GM23338 (cell line): ENCODE measurements at regions not wholly inside any gene's neighbourhood (a gene's known extent, or its start where the extent isn't known, plus 50 kb on each side); places are given as distances from the start of the nearest gene placed in this dataset.
A peak's percentile ranks its signal among the peaks of the same experiment; 100 is the strongest.

Experiments used
- ATAC-seq: fragments of 200-7000 bp; cut with Tn5 transposase; 3 replicates; pipeline ENCODE4 v1.9.1; 2020
- DNase-seq: peaks from one replicate; pipeline ENCODE4 v3.0.0-alpha.2; 2015; ENCODE audit warnings: low spot score
- H2AFZ ChIP-seq: fragments of 200-600 bp; sonication (generic); 2 replicates; pipeline ENCODE4 v1.8.0; 2016; ENCODE audit warnings: antibody characterized with exemption, mild to moderate bottlenecking, moderate library complexity
- H3F3A ChIP-seq: fragments of 200-600 bp; sonication (generic); replicated peaks from 2 replicates; pipeline ENCODE4 v1.8.0; 2017; ENCODE audit warnings: antibody characterized with exemption, mixed run types, low read depth
- H3K27ac ChIP-seq: fragments of 200-600 bp; sonication (generic); 2 replicates; pipeline ENCODE4 v1.6.1; 2016; ENCODE audit warnings: low read depth
- H3K27me3 ChIP-seq: fragments of 200-600 bp; sonication (generic); 2 replicates; pipeline ENCODE4 v1.8.0; 2016; ENCODE audit warnings: mild to moderate bottlenecking, mixed run types, moderate library complexity; ENCODE audit not compliant: insufficient read depth
- H3K36me3 ChIP-seq: fragments of 200-600 bp; sonication (generic); 2 replicates; pipeline ENCODE4 v1.8.0; 2016; ENCODE audit warnings: mild to moderate bottlenecking; ENCODE audit not compliant: insufficient read depth
- H3K4me1 ChIP-seq: fragments of 200-600 bp; sonication (generic); 2 replicates; pipeline ENCODE4 v1.8.0; 2016; ENCODE audit warnings: mild to moderate bottlenecking, moderate library complexity; ENCODE audit not compliant: insufficient read depth
- H3K4me2 ChIP-seq: fragments of 200-600 bp; sonication (generic); 2 replicates; pipeline ENCODE4 v1.7.1; 2017; ENCODE audit warnings: mixed run types
- H3K4me3 ChIP-seq: fragments of 200-600 bp; sonication (generic); 2 replicates; pipeline ENCODE4 v1.6.1; 2016; ENCODE audit warnings: mixed run types
- H3K79me2 ChIP-seq: fragments of 200-600 bp; sonication (generic); replicated peaks from 2 replicates; pipeline ENCODE4 v1.8.0; 2017; ENCODE audit warnings: mild to moderate bottlenecking; ENCODE audit not compliant: insufficient read depth
- H3K9me2 ChIP-seq: fragments of 200-600 bp; sonication (generic); 2 replicates; pipeline ENCODE4 v1.8.0; 2017; ENCODE audit not compliant: insufficient read depth
- H4K20me1 ChIP-seq: fragments of 200-600 bp; sonication (generic); replicated peaks from 2 replicates; pipeline ENCODE4 v1.8.0; 2017; ENCODE audit warnings: mild to moderate bottlenecking; ENCODE audit not compliant: insufficient read depth
- H3K27ac Mint-ChIP-seq: 2 replicates; pipeline ENCODE4 v1.8.0; 2020; ENCODE audit warnings: inconsistent platforms, mild to moderate bottlenecking, moderate library complexity, mixed read lengths
- H3K27me3 Mint-ChIP-seq: 3 replicates; pipeline ENCODE4 v1.8.0; 2022; ENCODE audit warnings: low read depth, mild to moderate bottlenecking, moderate library complexity, mixed read lengths, inconsistent platforms; ENCODE audit not compliant: insufficient read depth, poor library complexity
- H3K36me3 Mint-ChIP-seq: 3 replicates; pipeline ENCODE4 v1.8.0; 2021; ENCODE audit warnings: low read depth, mild to moderate bottlenecking, inconsistent platforms, moderate library complexity, mixed read lengths
- H3K4me1 Mint-ChIP-seq: 3 replicates; pipeline ENCODE4 v1.8.0; 2020; ENCODE audit warnings: mild to moderate bottlenecking, inconsistent platforms, mixed read lengths
- H3K4me3 Mint-ChIP-seq: 3 replicates; pipeline ENCODE4 v1.8.0; 2021; ENCODE audit warnings: moderate library complexity, mild to moderate bottlenecking, inconsistent platforms, mixed read lengths
- H3K9me3 Mint-ChIP-seq: 3 replicates; pipeline ENCODE4 v1.8.0; 2020; ENCODE audit warnings: moderate library complexity, mild to moderate bottlenecking, inconsistent platforms, mixed read lengths
- CREB1 ChIP-seq: fragments of 250-450 bp; sonication (Bioruptor Pico); IDR thresholded peaks from 2 replicates; pipeline ENCODE4 v1.5.0; 2020; ENCODE audit warnings: low read depth, mild to moderate bottlenecking, moderate library complexity
- CTCF ChIP-seq, 2 experiments: fragments of 200-600 bp in 1 of 2; sonication (generic) in 1 of 2; conservative IDR thresholded peaks; 2 replicates each; pipeline versions ENCODE4 v1.5.1 to v1.6.1; 2016 to 2017; ENCODE audit warnings: antibody characterized with exemption in 2 of 2, low read depth in 2 of 2, mild to moderate bottlenecking in 2 of 2, moderate library complexity in 1 of 2
- ETS1 ChIP-seq: IDR thresholded peaks from 2 replicates; pipeline ENCODE4 v1.6.1; 2016; ENCODE audit warnings: antibody characterized with exemption
- EZH2 ChIP-seq: fragments of 200-600 bp; sonication (generic); IDR thresholded peaks from one replicate; pipeline ENCODE4 v1.8.0; 2017; ENCODE audit warnings: antibody characterized with exemption, mild to moderate bottlenecking, low read depth; ENCODE audit not compliant: unreplicated experiment
- EZH2phosphoT487 ChIP-seq: fragments of 200-600 bp; sonication (generic); IDR thresholded peaks from one replicate; pipeline ENCODE4 v1.8.1; 2018; ENCODE audit warnings: antibody characterized with exemption; ENCODE audit not compliant: unreplicated experiment
- JUNB ChIP-seq: IDR thresholded peaks from one replicate; pipeline ENCODE4 v1.6.1; 2016; ENCODE audit warnings: antibody characterized with exemption; ENCODE audit not compliant: unreplicated experiment
- NANOG ChIP-seq: IDR thresholded peaks from 2 replicates; pipeline ENCODE4 v1.6.1; 2016; ENCODE audit warnings: antibody characterized with exemption, borderline replicate concordance
- POLR2AphosphoS5 ChIP-seq: IDR thresholded peaks from 2 replicates; pipeline ENCODE4 v1.6.1; 2016; ENCODE audit warnings: antibody characterized with exemption, low read depth
- REST ChIP-seq: IDR thresholded peaks from one replicate; pipeline ENCODE4 v1.6.1; 2018; ENCODE audit warnings: antibody characterized with exemption; ENCODE audit not compliant: unreplicated experiment
- STAT1 ChIP-seq: IDR thresholded peaks from one replicate; pipeline ENCODE4 v1.6.1; 2016; ENCODE audit warnings: antibody characterized with exemption; ENCODE audit not compliant: unreplicated experiment
- ZNF114 ChIP-seq: fragments of 250-450 bp; sonication (Bioruptor Pico); IDR thresholded peaks from 2 replicates; pipeline ENCODE4 v1.5.0; 2020; ENCODE audit warnings: mild to moderate bottlenecking, moderate library complexity
- ZNF331 ChIP-seq: fragments of 250-450 bp; sonication (Bioruptor Pico); IDR thresholded peaks from 2 replicates; pipeline ENCODE4 v1.5.0; 2020; ENCODE audit warnings: low read depth, mild to moderate bottlenecking, moderate library complexity
- ZNF462 ChIP-seq: fragments of 250-450 bp; sonication (Bioruptor Pico); IDR thresholded peaks from 2 replicates; pipeline ENCODE4 v1.5.0; 2020; ENCODE audit warnings: mild to moderate bottlenecking, moderate library complexity

GRCh38 chr5:99061299-99061698 is 132.5 kb upstream of the CHD1 start:
- Histone ChIP-seq H3K4me3 (no peak overlapping the region), H3F3A (no peaks in the 10 kb centered on the region), H3K27me3 (no peaks in the 10 kb centered on the region), H4K20me1 (no peaks in the 10 kb centered on the region), H2AFZ (0 out of 2 replicates have a peak overlapping the region, but pooled peaks have one; percentile 54), H3K4me1 (no peaks in the 10 kb centered on the region), H3K79me2 (no peaks in the 10 kb centered on the region), H3K36me3 (no peaks in the 10 kb centered on the region), H3K27ac (no peak overlapping the region), H3K9me2 (no peaks in the 10 kb centered on the region), H3K4me2 (no peak overlapping the region)
- H3K9me3 Mint-ChIP-seq: no peaks in the 10 kb centered on the region
- no peak for ATAC-seq
- H3K4me1 Mint-ChIP-seq: no peaks in the 10 kb centered on the region
- H3K27ac Mint-ChIP-seq: no peak overlapping the region
- TF ChIP-seq ZNF114 (CRISPR knock-in tag) (no peak), NANOG (no peak), POLR2AphosphoS5 (no peak), REST (no peak), ZNF462 (CRISPR knock-in tag) (no peak), EZH2 (no peak), JUNB (no peak), EZH2phosphoT487 (no peak), CREB1 (CRISPR knock-in tag) (no peak), ETS1 (no peak), ZNF331 (CRISPR knock-in tag) (no peak), CTCF (conservative IDR thresholded peaks at IDR 0.05; ENCODE audit: low read depth in 2 of 2) (no peak), STAT1 (no peak)
- peaks cover 3% of the 10 kb centered on the region for H3K27me3 Mint-ChIP-seq
- no peak for DNase-seq
- H3K36me3 Mint-ChIP-seq: no peaks in the 10 kb centered on the region
- H3K4me3 Mint-ChIP-seq: no peak overlapping the region
